HEK293T (cell line): ENCODE measurements at regions not wholly inside any gene's neighbourhood (a gene's known extent, or its start where the extent isn't known, plus 50 kb on each side); places are given as distances from the start of the nearest gene placed in this dataset.

Experiments used
- FOXM1 ChIP-seq: fragments of 450-650 bp; IDR thresholded peaks from 2 replicates; pipeline ENCODE4 v1.6.1; 2017; ENCODE audit warnings: mild to moderate bottlenecking, borderline replicate concordance
- L3MBTL2 ChIP-seq: fragments of 450-650 bp; conservative IDR thresholded peaks from 2 replicates; pipeline ENCODE4 v1.6.1; 2016; ENCODE audit warnings: mild to moderate bottlenecking
- LEF1 ChIP-seq: fragments of 450-650 bp; IDR thresholded peaks from 2 replicates; pipeline ENCODE4 v1.6.1; 2017; ENCODE audit warnings: mild to moderate bottlenecking, borderline replicate concordance
- SUZ12 ChIP-seq: fragments of 450-650 bp; IDR thresholded peaks from 2 replicates; pipeline ENCODE4 v1.6.1; 2016; ENCODE audit warnings: mild to moderate bottlenecking
- TARDBP ChIP-seq: fragments of 450-650 bp; IDR thresholded peaks from 2 replicates; pipeline ENCODE4 v1.6.1; 2016

- TF ChIP-seq LEF1 (no peak), TARDBP (no peak), L3MBTL2 (no peak), FOXM1 (no peak), SUZ12 (no peak)
These were observed 65.7 kb upstream of the PARD3B start for GRCh38 chr2:204479557-204479956.
